GM12801 (cell line): ENCODE measurements at regions not wholly inside any gene's neighbourhood (a gene's known extent, or its start where the extent isn't known, plus 50 kb on each side); places are given as distances from the start of the nearest gene placed in this dataset.

Source experiments
- TF ChIP-seq, protein P1 (sequence below): IDR thresholded peaks from one replicate; pipeline ENCODE4 v1.5.1; 2011; ENCODE audit warnings: control low read depth; ENCODE audit not compliant: insufficient read length; ENCODE audit errors: extremely low read depth

DNA sequence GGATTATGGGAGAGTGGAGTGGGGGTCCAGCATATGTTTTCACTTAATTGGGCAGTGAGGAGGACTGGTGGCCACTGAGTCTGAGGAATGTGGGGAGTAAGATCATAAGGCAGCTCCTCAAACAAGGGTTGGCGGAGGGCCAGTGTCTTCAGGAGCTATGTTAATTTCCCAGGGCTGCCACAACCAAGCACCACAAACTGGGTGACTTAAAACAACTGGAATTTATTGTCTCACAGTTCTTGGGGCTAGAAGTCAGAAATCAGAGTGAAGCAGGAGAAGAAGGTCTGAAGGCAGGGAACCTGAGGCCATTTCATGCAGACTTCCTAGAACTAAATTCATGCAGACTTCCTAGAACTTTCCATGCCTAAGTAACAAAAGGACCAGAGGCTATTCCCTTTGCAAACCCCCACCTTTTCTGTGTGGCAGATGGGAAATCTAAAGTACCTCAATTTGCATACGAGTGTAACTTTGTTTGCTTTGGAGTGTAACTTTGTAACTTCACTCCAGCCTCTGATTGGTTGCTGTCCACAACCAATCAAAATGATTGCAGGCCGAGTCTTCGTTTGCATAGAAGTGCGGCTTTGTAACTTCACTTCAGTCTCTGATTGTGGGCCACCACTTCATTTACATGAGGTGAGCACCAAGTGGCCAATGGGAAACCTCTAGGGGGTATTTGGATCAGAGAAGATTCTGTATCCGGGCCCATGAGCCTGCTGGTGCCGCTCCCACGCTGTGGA, 50.5 kb upstream of the ZBED5 start:
- TF ChIP-seq, protein P1, sequence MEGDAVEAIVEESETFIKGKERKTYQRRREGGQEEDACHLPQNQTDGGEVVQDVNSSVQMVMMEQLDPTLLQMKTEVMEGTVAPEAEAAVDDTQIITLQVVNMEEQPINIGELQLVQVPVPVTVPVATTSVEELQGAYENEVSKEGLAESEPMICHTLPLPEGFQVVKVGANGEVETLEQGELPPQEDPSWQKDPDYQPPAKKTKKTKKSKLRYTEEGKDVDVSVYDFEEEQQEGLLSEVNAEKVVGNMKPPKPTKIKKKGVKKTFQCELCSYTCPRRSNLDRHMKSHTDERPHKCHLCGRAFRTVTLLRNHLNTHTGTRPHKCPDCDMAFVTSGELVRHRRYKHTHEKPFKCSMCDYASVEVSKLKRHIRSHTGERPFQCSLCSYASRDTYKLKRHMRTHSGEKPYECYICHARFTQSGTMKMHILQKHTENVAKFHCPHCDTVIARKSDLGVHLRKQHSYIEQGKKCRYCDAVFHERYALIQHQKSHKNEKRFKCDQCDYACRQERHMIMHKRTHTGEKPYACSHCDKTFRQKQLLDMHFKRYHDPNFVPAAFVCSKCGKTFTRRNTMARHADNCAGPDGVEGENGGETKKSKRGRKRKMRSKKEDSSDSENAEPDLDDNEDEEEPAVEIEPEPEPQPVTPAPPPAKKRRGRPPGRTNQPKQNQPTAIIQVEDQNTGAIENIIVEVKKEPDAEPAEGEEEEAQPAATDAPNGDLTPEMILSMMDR: no peak
